Adipocyte (in vitro differentiated cells): ENCODE measurements at regions not wholly inside any gene's neighbourhood (a gene's known extent, or its start where the extent isn't known, plus 50 kb on each side); places are given as distances from the start of the nearest gene placed in this dataset.
A peak's percentile ranks its signal among the peaks of the same experiment; 100 is the strongest.
"Not testable (repeated sequence)": the region's sequence is repeated elsewhere in the genome, so short reads cannot be mapped to it uniquely, and the experiment has no call there.

Source experiments
- DNase-seq: peaks from one replicate; pipeline ENCODE4 v3.0.0-alpha.2; 2015; ENCODE audit warnings: low read depth
- H3K27me3 ChIP-seq: replicated peaks from 2 replicates; pipeline ENCODE4 v1.7.0; 2013; ENCODE audit warnings: mild to moderate bottlenecking, low read length, moderate library complexity; ENCODE audit not compliant: control insufficient read depth, insufficient read depth
- H3K36me3 ChIP-seq: 2 replicates; pipeline ENCODE4 v1.7.0; 2013; ENCODE audit warnings: low read length, mild to moderate bottlenecking, moderate library complexity; ENCODE audit not compliant: control insufficient read depth, insufficient read depth, severe bottlenecking
- H3K4me1 ChIP-seq: 2 replicates; pipeline ENCODE4 v1.7.0; 2013; ENCODE audit warnings: mild to moderate bottlenecking, low read length, moderate library complexity; ENCODE audit not compliant: control insufficient read depth, insufficient read depth
- H3K4me3 ChIP-seq: 2 replicates; pipeline ENCODE4 v1.7.0; 2013; ENCODE audit warnings: mild to moderate bottlenecking, low read length, moderate library complexity
- H3K9ac ChIP-seq: 2 replicates; pipeline ENCODE4 v1.7.0; 2013; ENCODE audit warnings: mild to moderate bottlenecking, low read length, moderate library complexity
- H3K9me3 ChIP-seq: 2 replicates; pipeline ENCODE4 v1.7.0; 2013; ENCODE audit warnings: mild to moderate bottlenecking, low read length, moderate library complexity; ENCODE audit not compliant: control insufficient read depth

DNA sequence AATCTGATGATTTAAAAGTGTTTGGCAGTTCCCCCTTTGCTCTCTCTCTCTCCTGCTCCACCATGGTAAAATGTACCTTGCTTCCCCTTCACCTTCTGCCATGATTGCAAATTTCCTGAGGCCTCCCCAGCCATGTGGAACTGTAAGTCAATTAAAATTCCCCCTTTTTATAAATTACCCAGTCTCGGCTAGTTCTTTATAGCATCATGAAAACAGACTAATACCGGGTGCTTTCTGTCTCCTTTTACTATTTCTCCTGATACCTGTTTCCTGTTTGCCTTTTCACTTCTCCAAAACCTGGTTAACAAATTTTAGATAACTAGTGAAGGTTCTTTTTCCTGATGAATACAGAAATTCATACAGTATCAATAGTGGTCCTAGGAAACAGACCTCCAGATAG, 1670.3 kb downstream of the MRPL39 start:
- no peak overlapping the region for H3K9ac ChIP-seq
- no peaks in the 10 kb centered on the region for H3K9me3 ChIP-seq
- H3K4me1 ChIP-seq = peaks cover 4% of the 10 kb centered on the region
- no peak overlapping the region for H3K4me3 ChIP-seq
- no peaks in the 10 kb centered on the region for H3K36me3 ChIP-seq
- no peaks in the 10 kb centered on the region for H3K27me3 ChIP-seq
- no peak for DNase-seq

DNA sequence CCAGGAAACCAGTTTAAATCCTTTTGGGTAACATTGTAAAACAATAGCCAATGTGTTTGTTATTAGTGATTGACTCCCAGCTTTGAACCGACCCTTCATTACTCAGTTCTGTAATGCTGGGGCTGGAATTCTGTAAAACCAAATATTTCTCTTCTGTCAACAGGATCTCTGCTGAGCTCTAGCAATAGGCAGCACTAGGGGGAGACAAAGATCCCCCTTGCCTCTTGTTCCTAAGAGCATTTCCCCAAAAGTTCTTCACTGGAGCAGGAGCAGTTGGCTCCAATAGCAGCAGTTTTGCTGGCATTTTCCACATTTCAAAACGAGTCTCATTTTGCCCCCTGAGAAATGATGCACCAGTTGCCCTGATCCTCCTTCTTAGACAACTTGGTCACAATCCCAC, 1671.1 kb downstream of the MRPL39 start:
- H3K27me3 ChIP-seq = no peaks in the 10 kb centered on the region
- H3K9ac ChIP-seq = no peak overlapping the region
- no peak overlapping the region for H3K4me3 ChIP-seq
- peak; percentile 81 for DNase-seq
- no peaks in the 10 kb centered on the region for H3K36me3 ChIP-seq
- peaks cover 4% of the 10 kb centered on the region for H3K4me1 ChIP-seq
- no peaks in the 10 kb centered on the region for H3K9me3 ChIP-seq

DNA sequence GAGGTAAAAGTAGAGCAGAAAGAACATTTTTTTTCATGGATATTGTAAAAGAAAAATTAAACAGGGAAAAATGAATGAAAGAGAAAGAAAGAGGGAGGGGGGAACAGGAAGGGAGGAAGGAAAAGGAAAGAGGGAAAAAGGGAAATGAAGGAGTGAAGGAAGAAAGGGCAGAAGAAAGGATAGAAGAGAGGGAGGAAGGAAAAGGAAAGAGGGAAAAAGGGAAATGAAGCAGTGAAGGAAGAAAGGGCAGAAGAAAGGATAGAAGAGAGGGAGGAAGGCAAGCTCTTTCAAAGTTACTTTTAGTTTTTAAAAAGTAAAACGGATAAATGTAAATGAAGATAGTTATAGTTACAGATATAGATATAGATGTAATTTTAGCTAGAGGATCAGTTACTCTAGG, 1676.7 kb downstream of the MRPL39 start:
- Histone ChIP-seq H3K27me3 (no peaks in the 10 kb centered on the region), H3K9me3 (no peaks in the 10 kb centered on the region), H3K36me3 (no peaks in the 10 kb centered on the region), H3K9ac (no peak overlapping the region), H3K4me1 (no peaks in the 10 kb centered on the region), H3K4me3 (no peak overlapping the region)
- no peak for DNase-seq

DNA sequence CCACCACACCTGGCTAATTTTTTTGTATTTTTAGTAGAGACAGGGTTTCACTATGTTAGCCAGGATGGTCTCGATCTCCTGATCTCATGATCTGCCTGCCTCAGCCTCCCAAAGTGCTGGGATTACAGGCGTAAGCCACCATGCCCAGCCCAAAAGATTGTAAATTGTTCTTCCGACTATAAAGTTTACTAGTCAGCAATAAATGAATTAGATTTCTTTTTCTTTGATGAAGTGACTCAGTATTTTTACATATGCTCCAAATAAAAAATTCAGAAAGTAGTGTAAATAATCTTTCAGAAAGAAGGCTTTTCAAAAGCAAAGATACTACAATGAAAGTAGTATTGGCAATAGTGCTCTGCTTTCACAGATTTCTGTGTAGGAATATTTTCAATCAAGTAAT, 1680.9 kb downstream of the MRPL39 start:
- not testable (repeated sequence) for H3K27me3 ChIP-seq, H3K4me3 ChIP-seq, H3K4me1 ChIP-seq, H3K9ac ChIP-seq, DNase-seq, H3K36me3 ChIP-seq, H3K9me3 ChIP-seq

DNA sequence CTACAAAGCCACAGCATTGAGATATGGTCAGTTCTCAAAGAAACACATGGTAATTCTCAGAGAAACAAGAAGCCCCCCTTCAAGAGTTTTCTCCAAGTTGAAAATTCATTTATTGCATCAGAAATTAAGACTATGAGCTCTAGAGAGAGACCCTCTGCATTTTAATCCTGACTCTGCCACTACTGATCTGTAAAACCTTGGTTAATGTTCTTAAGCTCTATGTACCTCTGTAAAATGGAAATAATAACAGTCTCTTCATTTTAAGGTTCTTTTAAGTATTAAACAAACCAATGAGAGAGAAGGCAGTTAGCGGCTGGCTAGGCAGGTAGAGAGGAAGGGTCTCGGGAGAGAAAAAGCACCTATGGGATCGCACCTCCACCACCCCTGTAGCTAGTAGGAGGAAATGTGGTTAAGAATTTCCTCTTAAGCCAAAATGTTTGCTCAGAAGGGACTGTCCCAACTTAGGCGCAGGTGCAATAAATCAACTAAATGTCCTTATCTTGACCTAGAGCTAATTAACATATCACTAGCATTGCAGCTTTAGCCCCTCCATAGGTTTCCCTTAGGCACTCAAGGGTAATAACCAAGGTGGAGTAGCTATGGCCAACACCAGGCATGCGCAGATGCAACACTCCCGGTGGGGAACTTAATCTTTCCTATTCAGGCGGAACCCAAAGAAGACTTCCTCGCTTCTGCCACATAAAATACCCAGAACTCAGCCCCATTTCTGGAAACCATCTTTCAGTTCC, 1685.4 kb downstream of the MRPL39 start:
- DNase-seq = no peak
- H3K4me1 ChIP-seq = no peaks in the 10 kb centered on the region
- no peak overlapping the region for H3K4me3 ChIP-seq
- no peaks in the 10 kb centered on the region for H3K9me3 ChIP-seq
- H3K36me3 ChIP-seq = no peaks in the 10 kb centered on the region
- no peaks in the 10 kb centered on the region for H3K27me3 ChIP-seq
- H3K9ac ChIP-seq = no peak overlapping the region

DNA sequence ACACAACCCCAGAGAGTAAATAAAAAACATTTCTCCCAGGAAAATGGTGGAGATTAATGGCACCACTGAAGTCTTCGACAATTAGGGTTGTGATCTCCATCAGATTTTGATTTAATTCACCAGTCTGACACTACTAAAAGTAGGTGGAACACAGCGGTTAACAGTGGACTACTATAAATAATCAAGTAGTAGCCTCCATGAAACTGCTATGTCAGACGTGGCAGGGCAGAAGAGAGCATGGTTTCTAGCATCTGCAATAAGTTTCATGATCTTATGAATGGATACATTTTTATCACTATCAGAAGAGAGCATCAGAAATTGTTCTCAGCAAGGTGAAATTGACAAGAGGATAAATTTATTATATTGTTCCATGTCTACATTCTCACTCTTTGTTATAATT, 1706.6 kb downstream of the MRPL39 start:
- H3K9me3 ChIP-seq = peaks cover 5% of the 10 kb centered on the region
- H3K9ac ChIP-seq = no peak overlapping the region
- H3K4me3 ChIP-seq = no peak overlapping the region
- no peaks in the 10 kb centered on the region for H3K27me3 ChIP-seq
- H3K4me1 ChIP-seq = no peaks in the 10 kb centered on the region
- no peaks in the 10 kb centered on the region for H3K36me3 ChIP-seq
- no peak for DNase-seq

DNA sequence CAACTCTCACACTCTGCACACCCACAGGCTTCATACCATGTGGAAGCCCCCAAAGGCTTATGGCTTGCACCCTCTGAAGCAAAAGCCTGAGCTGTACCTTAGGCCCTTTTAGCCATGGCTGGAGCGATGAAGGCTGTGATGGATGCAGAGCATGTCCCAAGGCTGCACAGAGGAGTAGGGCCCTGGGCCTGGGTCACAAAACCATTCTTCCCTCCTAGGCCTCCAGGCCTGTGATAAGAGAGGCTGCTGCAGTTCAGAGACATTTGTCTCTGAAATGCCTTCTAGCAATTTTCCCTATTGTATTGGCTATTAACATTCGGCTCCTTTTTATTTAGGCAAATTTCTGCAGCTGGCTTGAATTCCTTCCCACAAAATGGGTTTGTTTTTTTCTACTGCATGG, 1707.7 kb downstream of the MRPL39 start:
- no peak for DNase-seq
- H3K36me3 ChIP-seq = no peaks in the 10 kb centered on the region
- H3K4me3 ChIP-seq = no peak overlapping the region
- H3K4me1 ChIP-seq = no peaks in the 10 kb centered on the region
- H3K27me3 ChIP-seq = no peaks in the 10 kb centered on the region
- H3K9ac ChIP-seq = no peak overlapping the region
- H3K9me3 ChIP-seq = peaks cover 5% of the 10 kb centered on the region

DNA sequence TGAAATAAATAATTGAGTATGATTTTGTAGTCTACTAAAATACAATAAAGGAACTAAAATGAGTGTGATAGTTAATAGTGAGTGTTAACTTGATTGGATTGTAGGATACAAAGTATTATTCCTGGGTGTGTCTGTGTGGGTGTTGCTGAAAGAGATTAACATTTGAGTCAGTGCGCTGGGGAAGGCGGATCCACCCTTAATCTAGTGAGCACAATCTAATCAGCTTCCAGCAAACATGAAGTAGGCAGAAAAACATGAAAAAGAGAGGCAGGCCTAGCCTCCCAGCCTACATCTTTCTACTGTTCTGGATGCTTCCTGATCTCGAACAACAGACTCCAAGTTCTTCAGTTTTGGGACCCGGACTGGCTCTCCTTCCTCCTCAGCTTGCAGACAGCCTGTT, 1716.6 kb downstream of the MRPL39 start:
- Histone ChIP-seq H3K4me1 (no peaks in the 10 kb centered on the region), H3K27me3 (no peaks in the 10 kb centered on the region), H3K4me3 (no peak overlapping the region), H3K9ac (no peak overlapping the region), H3K36me3 (no peaks in the 10 kb centered on the region), H3K9me3 (no peaks in the 10 kb centered on the region)
- no peak for DNase-seq

DNA sequence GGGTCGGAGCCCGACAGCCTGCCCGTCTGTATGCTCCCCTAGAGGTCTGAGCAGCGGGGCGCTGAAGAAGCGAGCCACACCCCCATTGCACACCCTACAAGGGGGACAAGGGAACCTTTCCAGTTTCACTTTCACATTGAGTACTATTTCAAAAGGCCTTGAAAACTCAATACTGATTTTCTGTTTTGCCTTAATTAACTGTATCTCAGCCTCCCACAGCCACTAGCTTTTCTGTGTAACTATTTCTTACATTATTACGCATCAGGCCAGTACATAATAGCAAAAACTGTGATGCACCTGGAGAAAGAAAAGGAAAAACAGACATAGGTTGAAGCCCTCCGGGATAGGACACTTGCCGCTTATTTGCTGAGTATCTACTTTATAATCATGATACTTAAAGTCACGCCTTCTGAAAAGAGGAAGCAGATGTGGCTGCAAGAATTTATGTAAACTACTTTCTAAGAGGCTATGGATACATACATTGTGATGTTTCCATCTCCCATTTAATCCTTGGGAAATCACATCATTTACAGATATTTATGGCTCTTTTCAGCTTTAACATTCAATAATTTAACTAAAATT, 1719.5 kb downstream of the MRPL39 start:
- no peak for DNase-seq
- Histone ChIP-seq H3K36me3 (no peaks in the 10 kb centered on the region), H3K4me3 (no peak overlapping the region), H3K9ac (no peak overlapping the region), H3K27me3 (no peaks in the 10 kb centered on the region), H3K9me3 (no peaks in the 10 kb centered on the region), H3K4me1 (no peaks in the 10 kb centered on the region)

DNA sequence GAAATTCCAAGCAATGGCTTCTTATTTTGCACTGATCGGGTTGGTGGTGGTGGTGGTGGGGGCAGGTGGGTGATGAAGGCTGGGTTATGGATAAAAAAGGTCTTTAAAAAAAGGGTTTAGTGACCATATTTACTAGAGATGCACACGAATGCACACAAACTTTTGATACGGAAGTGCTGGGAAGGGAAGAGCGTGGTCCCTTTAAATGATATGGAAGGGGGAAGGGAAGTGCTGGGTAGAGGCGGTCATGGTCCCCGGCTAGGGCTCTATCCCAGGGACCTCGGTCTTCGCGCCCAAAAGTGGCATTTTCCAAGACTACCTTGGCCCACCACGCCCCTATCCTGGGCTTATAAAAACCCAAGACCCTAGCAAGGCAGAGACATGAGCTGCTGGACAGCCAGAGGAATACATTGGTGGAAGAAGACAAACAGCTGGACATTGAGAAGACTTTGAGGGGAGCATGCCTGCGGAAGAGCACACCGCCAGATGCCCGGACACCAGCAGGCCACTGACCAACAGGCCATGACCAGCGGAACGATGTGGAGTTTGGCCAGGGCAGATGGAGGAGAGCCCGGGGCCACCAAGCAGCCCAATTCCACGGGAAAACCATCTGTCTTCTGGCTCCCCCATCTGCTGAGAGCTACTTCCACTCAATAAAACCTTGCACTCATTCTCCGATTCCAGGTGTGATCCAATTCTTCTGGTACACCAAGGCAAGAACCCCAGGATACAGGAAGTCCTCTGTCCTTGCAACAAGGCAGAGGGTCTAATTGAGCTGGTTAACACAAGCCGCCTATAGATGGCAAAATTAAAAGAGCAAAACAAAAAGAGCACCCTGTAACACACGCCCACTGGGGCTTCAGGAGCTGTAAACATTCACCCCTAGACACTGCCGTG, 1720.2 kb downstream of the MRPL39 start:
- Histone ChIP-seq H3K9me3 (no peaks in the 10 kb centered on the region), H3K27me3 (no peaks in the 10 kb centered on the region), H3K9ac (no peak overlapping the region), H3K36me3 (no peaks in the 10 kb centered on the region), H3K4me1 (no peaks in the 10 kb centered on the region), H3K4me3 (no peak overlapping the region)
- no peak for DNase-seq

DNA sequence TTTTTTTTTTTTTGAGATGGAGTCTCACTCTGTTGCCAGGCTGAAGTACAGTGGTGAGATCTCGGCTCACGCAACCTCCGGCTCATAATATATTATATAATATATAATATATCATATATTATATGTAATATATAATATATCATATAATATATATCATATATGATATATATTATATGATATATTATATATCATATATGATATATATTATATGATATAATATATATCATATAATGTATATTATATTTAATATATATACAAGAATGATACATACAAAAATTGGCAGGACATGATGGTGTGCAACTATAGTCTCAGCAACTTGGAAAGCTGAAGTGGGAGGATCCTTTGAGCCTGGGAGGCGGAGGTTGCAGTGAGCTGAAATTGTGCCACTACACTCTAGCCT, 1725.5 kb downstream of the MRPL39 start:
- no peak for DNase-seq
- Histone ChIP-seq H3K27me3 (no peaks in the 10 kb centered on the region), H3K9me3 (no peaks in the 10 kb centered on the region), H3K4me3 (no peak overlapping the region), H3K9ac (no peak overlapping the region), H3K4me1 (no peaks in the 10 kb centered on the region), H3K36me3 (no peaks in the 10 kb centered on the region)
